GM21360 (cell line): ENCODE measurements at regions not wholly inside any gene's neighbourhood (a gene's known extent, or its start where the extent isn't known, plus 50 kb on each side); places are given as distances from the start of the nearest gene placed in this dataset.

ENCODE experiments used
- ATAC-seq: cut with Tn5 transposase; IDR thresholded peaks from one replicate; pipeline ENCODE4 v1.9.1; 2021; ENCODE audit warnings: mild to moderate bottlenecking, moderate library complexity; ENCODE audit not compliant: unreplicated experiment

DNA sequence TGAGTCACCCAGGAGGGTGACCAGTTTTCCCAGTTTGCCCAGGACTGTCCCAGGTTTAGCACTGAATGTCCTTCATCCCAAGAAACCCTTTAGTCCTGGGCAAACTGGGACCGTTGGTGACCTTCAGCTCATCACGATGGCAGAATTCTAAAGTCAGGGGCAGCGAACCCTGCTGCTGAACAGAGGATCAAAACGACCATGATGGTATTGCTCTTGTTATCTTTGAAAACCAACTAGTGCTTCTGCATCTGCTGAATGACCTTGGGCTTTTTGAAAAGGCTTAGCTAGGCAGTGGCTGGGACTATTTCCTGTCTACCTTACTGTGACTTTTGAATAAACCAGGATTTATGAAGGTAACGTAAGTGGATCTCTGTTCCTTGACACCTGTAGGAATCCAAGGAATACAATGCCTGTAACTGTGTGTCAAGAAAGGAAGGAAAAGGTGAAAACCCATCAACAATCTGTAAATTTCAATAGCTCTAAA is 281.9 kb downstream of the SOX9 start:
- ATAC-seq: no peak

DNA sequence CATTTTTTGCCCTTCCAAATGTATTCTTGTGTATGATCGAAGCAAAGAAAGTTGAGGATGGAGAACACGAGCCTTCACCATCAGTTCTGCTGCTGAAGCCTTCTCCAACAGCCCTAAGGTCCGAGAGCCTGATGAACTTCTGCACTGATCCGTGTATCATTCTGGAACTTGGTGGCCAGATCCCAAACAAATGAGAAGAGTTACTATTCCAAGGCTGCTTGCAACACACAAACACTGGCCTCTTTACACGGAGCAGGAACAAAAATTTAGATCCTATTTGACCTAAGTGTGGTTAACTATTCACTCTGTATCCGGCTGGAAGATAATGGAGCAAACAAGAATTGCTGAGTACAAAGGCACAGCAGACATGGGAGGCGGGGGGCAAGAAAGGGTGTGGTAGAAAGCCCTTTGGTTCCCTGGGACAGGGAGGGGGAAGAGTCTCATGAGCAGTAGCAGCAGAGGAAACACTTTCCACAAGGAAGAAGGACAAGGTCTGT is 282.9 kb downstream of the SOX9 start:
- ATAC-seq: no peak

DNA sequence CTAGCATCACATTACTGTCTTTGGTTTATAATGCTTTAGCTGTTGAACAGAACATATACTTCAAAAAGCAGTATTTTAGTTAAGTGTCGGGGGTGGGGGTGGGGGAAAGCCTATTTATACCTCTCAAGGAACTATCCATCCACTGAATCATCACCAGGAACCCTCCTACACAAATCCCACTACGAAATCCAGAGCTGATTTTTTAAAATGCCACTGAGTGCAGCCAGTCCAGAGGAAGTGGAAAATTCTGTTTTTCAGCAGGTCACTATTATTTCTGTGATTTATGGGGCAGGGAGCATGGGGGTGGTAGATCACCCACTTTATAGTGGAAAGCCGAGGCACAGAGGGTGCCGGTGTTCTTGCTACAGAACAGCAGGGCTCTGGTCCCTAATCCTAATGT is 284.1 kb downstream of the SOX9 start:
- no peak for ATAC-seq

DNA sequence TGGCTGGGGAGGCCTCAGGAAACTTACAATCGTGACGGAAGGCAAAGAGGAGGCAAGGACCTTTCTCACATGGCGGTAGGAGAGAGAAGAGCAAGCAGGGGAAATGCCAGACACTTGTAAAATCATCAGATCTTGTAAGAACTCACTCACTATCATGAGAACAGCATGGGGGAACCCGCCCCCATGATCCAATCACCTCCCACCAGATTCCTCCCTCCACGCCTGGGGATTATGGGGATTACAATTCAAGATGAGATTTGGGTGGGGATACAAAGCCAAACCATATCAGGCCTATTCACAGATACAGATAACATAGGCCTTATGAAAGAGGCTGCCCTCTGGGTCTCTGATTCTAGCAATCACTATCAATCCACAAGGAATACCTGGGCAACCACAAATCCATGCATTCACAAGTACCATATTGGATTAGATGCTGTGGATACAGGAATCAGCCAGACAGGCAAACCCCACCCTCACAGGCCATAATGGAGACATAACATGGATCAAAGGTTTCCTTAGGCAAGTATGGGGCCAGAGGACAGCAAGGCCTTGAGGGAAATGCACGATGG is 284.9 kb downstream of the SOX9 start:
- no peak for ATAC-seq

DNA sequence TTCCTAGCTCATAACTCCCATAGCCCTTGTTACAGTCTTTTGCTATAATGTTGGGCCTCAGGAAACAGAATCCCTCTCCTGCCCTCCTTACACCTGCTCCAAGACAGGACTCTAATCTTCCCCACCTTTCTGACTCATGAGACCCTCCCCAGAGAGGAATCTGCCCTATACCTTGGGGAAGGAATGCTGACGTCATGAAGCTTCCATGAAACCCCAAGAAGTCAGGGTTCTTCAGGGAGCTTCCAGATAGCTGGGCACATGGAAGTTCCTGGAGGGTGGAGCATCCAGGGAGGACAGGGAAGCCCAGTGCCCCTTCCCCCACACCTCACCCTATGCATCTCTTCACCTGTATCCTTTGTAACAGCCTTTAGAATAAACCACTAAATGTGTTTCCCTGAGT is 285.7 kb downstream of the SOX9 start:
- ATAC-seq: no peak

DNA sequence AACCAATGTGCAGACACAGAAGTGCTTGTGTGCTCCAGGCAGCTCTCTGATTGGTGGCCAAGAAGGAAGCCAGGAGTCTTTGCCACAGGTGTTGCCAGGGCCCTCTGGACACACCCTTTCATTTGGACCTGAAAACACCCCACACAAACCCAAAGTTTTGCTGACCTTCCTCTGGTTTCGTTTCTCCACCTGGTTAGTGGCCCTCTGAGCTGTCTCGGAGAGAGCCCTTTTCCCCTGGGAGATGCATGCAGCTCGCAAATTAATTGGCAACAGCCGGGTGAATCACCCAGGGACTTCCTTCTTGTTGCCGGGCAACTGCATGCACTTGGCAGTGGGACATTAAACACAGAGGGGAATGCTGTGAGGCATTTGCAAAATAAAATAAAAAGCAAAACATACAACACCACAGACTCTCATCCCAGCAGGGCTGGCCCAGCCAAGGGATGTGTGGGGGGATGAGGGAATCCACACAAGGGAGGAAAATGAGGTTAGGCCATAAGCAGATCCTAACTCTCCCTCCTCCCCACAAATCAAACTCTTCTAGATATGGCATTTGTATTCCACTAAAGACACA is 286.6 kb downstream of the SOX9 start:
- ATAC-seq: peak; percentile 76

DNA sequence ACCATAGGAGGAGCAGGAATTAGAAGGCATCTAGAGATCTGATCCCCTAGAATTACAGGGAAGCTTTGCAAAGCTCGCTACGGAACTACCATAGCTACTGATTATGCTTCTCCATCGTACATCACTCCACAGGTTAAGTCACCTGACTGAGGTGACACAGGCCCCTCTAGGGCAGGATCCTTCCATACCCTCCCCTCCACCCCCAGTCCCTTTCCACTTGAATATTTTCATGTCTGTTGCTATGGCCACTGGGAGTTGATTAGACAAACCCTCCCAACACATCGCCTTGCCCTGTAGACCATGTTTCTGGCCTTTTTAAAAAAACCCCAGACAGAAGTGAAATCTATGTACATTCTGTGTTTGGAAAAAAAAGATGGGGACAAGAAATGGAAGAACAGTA is 287.1 kb downstream of the SOX9 start:
- ATAC-seq: no peak

DNA sequence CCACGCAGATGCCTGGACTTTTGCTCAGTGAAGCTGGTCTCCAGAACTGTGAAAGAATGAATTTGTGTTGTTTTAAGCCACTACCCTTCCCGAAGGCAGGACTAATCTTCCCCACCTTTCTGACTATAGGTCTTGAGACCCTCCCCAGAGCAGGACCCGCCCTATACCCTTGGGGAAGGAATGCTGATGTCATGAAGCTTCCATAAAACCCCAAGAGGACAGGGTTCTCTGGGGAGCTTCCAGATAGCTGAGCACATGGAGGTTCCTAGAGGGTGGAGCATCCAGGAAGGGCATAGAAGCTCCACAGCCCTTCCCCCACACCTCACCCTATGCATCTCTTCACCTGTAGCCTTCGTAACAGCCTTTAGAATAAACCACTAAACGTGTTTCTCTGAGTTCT is 287.8 kb downstream of the SOX9 start:
- no peak for ATAC-seq

DNA sequence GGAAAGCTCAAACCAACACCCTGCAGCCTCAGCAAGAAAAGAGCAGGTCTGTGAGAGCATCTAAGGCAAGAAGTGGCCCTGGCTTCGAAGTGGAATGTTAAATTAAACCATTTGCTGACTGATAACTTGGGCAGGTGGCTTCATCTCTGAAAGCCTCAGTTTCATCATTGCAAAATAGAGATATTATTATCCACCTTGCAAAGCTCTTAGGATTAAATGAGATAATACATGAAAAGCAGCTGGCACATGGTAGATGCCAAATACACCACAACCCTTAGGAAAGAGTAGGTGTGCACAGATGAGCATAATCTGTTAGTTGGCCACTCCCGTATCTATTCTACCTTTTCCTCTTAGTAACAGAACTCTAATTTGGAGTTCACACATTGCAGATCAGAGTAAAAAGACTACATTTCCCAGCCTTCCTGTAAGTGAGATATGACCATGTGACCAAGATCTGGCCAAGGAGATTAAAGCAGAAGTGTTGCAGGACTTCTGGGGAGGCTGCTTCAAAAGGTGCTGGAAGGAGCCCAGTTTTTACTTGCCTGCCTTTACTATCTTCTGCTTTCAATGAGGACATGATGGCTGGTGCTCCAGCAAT is 288.7 kb downstream of the SOX9 start:
- ATAC-seq: no peak

DNA sequence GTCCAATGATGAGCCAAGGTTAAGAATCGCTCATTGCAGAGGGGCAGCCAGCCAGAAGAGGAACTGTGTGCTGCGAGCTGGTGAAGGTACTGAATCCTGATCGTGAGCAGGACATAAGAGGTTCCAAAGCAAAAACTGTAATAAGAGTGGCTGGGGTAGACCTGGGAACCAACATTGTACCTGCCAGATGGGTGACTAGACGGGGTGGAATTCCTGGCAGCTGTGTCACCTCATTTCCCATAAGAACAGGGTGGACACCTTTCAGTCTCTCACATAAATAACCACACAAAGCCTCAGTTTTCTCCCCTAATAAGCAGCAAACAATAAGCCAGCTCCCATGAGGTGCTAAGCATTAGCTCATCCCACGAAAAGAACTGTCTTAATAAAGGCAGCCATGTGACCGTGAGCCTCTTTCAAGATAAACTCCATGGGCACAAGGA is 290.3 kb downstream of the SOX9 start:
- no peak for ATAC-seq

DNA sequence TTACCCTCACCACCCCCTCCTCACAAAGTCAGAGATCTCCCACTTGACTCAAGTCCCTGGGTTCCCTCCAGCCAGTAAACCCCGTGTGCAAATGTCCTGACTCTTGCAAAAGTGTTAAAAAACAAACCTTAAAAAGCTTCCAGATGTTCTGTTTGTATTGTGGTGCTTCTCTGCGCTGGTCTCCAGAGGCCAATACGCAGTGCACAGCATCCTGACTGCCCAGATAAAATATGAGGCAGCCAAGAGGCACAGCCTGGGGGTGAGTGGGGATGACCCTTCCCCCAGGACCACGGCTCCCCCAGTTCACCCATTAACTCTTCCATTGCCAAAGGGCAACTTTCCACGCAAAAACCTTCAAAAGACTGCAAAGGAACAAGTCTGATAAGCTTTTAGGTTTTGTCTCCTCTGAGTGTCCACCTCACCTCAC is 291.8 kb downstream of the SOX9 start:
- no peak for ATAC-seq

DNA sequence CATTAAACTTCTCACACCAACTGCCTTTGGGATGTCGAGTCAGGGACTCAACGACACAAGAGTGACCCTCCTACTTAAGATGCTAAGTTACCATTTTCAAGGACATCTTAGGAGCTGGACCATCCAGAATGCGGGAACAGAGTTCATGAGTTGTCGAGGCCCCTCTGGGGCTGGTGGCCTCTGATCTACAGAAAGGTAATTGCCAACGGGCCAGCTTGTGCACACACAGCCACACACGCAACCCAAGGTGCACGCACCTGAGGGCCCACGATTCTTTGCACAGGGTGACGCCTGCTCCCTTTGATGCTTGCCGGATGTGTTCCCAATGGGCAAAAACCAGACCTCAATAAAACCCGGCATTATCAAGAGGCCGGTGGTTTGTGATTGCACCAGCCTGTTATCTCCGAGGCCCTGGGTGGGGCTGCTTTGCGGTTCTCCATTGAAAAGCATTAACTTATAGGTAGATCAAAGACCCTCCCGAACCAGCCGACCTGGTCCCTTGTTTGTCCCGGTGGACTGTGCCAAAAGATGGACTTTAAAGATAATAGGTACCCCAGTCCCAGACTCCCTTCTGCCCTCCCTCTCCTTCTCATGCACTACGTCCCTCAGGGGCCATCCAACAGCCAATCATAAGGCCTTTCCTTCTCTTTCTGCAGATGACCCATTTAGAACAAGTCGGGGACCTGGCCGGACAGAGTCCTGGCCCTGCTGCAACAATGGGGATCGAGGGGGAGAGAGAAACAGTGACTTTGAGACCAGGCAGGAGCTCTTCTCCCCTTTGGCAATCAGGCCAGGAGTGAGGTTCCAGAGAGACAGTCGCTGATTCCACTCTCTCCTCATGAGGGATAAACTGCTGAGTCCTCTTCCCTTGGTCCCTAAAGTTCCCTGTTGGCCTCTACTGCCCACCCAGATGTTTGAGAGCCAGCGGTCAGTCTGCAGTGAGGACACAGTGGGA is 292.5 kb downstream of the SOX9 start:
- no peak for ATAC-seq

DNA sequence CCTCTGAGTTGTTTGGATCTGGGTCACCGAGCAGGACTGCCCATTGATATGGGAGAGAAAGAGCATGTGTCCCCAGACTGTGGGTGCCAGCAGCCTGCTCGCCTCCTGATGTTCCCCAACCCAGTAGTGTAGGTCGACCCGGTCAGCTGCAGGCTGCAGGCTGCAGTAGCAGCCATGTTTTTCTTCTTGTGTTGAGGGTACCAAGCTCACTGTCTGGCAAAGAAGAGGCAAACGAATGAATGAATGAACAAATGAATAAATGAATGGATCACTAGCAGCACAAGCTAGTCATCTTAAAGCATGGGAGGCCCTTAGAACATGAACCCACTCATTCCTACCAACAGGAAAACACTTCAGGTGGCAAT is 293.2 kb downstream of the SOX9 start:
- no peak for ATAC-seq

DNA sequence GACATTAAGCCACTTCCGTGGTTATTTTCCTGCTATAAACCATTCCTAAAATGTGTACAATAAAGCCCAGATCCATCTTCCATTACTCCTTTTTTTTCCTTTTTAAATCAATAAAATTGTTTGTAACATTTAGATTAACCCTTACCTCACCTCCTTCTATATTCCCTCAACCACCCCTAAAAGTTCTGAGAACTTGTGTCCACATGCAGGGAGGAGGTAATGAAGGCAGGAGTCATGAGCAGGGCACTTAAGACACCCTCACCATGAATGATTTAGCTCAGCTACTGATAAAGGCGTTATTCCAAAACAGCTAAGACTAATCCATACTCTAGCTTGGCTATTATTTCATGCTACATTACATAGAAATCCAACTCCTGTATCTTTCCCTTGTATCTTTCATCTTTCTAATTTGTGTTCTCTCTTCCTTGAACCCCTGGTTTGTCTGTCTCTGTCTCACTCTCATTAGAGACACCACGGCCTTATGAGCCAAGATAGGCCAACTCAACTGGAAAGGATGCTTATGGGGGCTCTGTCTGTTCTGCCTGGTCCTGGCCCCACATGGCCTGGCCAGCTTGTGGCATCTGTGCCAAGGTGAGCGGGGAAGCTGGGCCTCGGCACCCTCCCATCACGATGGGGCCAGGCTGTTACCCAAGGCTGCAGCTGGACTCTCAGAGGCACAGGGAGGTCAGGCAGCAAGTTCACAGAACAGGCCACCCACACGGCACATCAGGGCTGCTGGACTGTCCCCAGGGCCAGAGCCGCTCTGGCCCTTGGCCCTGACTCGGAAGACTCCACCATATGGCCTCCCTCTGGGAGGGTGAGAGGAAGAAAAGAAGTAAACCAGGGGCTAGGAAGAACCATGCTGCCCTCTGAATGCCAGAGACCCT is 294.4 kb downstream of the SOX9 start:
- ATAC-seq: no peak

DNA sequence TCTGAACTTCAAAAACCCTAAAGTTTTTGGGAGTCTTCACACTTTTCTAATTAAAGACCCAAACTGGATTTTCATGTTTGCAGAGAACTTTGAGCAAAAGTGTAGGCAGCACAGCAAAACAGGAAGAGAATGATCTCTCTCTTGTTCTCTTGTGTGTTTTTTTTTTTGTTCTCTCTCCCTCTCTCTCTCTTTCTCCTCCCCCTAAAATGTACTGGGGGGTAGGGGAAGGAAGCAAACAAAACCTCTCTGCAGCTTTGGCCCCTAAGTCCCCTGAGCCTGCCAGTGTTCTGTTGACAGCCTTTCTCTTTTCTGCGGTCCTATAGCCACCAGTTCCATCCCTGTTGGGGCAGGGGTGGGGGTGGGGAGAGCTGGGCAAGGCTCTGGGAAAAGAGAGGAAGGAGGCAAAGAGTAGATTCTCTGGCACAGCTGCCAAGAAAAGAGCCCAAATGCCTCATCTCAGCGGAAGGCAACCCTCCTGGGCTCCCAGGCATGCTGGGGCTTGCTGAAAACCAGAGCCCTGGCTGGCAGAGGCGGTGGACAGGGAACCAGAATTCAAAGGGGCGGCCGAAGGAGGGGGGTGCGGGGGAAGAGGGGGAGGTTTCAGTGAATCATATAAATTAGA is 295.3 kb downstream of the SOX9 start:
- no peak for ATAC-seq

DNA sequence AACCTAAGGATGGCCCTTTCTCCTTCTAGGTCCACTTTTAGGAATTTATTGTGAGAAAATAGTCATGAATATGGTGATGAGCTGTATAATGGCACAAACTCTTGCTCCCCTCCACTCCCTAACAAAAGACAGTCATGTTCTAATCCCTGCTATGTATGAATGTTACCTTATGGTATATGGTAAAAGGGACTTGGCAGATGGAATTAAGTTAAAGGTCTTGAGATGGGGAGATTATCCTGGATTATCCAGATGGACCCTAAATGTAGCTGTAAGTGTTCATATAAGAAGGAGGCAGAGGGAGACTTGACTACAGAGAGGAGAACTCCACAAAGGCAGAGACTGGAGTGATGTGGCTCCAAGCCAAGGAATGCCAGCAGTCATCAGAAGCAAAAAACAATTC is 296.1 kb downstream of the SOX9 start:
- ATAC-seq: no peak

DNA sequence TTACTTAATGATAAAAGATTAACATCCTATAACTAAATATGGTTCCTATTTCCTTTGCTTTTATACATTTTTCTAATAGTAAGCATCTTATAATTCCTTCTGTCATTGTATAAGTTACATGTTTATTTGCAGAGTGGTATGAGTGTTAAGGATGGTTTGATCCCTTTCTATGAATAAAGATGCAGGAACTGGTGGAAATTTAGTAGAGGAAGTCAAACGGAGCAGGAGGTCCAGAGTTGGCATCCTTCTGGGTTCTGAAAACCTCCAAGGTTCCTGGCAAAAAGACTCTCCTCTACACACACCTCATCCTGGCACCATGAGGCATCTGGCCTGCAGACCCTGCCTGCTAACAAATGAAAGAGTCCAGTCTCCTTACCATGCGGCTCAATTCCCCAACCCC is 296.8 kb downstream of the SOX9 start:
- no peak for ATAC-seq

DNA sequence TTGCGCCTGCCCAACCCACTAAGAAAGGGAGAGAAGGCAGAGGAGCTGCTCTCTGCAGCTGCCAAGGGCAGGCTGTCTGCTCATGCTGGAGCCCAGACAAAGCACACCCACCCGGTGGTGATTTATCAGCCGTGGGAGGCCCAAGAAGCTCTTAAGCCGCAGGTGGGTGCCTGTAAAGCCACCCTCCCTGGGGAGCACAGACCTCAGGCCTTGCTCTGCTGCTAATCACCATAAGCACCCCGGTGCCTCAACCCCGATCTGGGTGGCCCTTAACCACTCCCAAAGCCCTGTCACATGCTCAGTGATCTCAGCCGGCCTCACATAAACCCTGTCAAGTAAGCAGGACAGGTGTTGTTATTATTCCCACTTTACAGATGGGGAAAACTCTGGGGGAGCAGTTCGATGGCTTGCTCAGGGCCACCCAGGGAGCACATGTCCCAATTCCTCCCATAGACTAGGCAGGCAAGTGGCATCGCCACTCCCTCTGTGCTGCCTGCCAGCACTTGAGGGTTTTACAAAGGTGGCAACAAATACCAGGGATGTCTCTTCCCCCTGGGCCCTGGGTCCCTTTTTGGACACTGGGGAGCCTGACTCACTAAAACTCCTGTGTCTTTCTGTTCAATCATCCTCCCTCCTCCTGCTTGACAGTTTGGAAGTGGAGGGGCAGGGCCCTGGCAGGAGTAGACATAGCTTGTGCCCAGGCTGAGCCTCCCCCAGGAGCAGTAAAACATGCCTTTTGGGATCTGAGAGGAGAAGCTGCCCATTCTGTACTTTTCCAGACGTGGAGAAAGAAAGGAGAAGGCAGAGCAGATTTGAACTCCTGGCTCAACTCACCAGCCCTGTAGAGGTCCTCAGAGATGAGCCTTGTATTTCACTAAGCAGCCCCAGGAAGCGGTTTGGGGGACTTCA is 299.3 kb downstream of the SOX9 start:
- peak; percentile 39 for ATAC-seq

DNA sequence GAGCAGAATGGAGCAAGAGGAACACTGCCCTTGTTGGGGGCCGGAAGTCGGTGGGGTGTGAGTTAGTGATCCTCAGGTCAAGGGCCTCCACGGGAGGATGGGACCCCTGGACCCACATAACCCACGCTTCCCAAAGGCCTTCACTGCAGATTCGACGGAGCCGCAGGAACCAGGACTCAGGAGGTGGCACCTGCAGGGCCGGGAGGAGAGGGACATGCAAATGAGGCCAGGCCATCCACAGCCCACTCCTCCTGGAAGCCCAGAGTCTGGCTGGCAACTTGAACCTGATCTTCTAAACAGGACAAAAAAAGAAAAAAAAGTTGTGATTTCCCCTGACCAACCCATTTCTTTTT is 299.9 kb downstream of the SOX9 start:
- no peak for ATAC-seq
